ENCODE measurements at regions not wholly inside any gene's neighbourhood (a gene's known extent, or its start where the extent isn't known, plus 50 kb on each side); places are given as distances from the start of the nearest gene placed in this dataset.

- DNase-seq (no peak), ATAC-seq (ENCODE audit: low FRiP score in 2 of 2) (no peak)
- H3K4me1 ChIP-seq: no peaks in the 10 kb centered on the region
- H3K27me3 ChIP-seq: no peaks in the 10 kb centered on the region
- no peak overlapping the region for H3K4me3 ChIP-seq
- no peaks in the 10 kb centered on the region for H3K36me3 ChIP-seq
- H3K9me3 ChIP-seq: peaks cover 0 to 16% (median 4%) of the 10 kb centered on the region in 4 donors
- no peak overlapping the region for H3K27ac ChIP-seq
- TF ChIP-seq, protein P1, sequence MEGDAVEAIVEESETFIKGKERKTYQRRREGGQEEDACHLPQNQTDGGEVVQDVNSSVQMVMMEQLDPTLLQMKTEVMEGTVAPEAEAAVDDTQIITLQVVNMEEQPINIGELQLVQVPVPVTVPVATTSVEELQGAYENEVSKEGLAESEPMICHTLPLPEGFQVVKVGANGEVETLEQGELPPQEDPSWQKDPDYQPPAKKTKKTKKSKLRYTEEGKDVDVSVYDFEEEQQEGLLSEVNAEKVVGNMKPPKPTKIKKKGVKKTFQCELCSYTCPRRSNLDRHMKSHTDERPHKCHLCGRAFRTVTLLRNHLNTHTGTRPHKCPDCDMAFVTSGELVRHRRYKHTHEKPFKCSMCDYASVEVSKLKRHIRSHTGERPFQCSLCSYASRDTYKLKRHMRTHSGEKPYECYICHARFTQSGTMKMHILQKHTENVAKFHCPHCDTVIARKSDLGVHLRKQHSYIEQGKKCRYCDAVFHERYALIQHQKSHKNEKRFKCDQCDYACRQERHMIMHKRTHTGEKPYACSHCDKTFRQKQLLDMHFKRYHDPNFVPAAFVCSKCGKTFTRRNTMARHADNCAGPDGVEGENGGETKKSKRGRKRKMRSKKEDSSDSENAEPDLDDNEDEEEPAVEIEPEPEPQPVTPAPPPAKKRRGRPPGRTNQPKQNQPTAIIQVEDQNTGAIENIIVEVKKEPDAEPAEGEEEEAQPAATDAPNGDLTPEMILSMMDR (IDR thresholded peaks at IDR 0.05): no peak
- no peak for TF ChIP-seq POLR2AphosphoS5 (IDR thresholded peaks at IDR 0.05)
- TF ChIP-seq EP300 (IDR thresholded peaks at IDR 0.05): no peak
- TF ChIP-seq POLR2A (IDR thresholded peaks at IDR 0.05): no peak
Measured at GRCh38 chr9:118650417-118650816, 718.8 kb downstream of the BRINP1 start.

GRCh38 chr9:118651511-118651910 is 717.7 kb downstream of the BRINP1 start:
- Histone ChIP-seq H3K4me3 (no peak overlapping the region), H3K27me3 (no peaks in the 10 kb centered on the region), H3K4me1 (no peaks in the 10 kb centered on the region), H3K27ac (no peak overlapping the region), H3K36me3 (no peaks in the 10 kb centered on the region), H3K9me3 (peaks cover 0 to 6% (median 2%) of the 10 kb centered on the region in 4 donors)
- no peak for TF ChIP-seq POLR2A (IDR thresholded peaks at IDR 0.05)
- no peak for TF ChIP-seq POLR2AphosphoS5 (IDR thresholded peaks at IDR 0.05)
- TF ChIP-seq, protein P1 (IDR thresholded peaks at IDR 0.05): no peak
- TF ChIP-seq EP300 (IDR thresholded peaks at IDR 0.05): no peak
- ATAC-seq (ENCODE audit: low FRiP score in 2 of 2) (no peak), DNase-seq (no peak)
- 69 to 85% methylated on average over 2 of the region's 2 CpGs for WGBS, 2 donors

DNA sequence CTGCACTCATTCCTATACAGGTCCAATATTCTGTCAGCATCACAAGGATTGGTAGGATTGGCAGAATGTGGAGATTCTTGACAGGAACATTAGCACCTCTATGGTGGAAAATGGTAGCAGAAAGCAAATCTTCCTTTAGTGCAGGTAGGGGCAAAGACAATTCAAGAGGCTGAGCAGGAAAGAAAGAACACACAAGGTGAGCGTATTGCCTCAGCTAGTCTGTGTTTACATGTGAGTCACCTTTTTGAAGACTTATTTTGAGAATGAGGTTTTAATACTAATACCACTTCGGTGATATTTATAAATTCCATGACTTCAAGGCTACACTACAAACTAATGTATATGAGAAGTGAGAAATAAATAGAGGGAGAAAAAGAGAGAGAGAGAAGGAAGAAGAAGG is 717.0 kb downstream of the BRINP1 start:
- WGBS, 2 donors: 71 to 78% methylated on average over 2 of the region's 2 CpGs

GRCh38 chr9:118652912-118653311 is 716.3 kb downstream of the BRINP1 start:
- H3K36me3 ChIP-seq: no peaks in the 10 kb centered on the region
- H3K27ac ChIP-seq: no peak overlapping the region
- WGBS, 2 donors: 78 to 80% methylated on average over 2 of the region's 2 CpGs
- H3K27me3 ChIP-seq: no peaks in the 10 kb centered on the region
- no peak overlapping the region for H3K4me3 ChIP-seq
- H3K4me1 ChIP-seq: no peaks in the 10 kb centered on the region
- TF ChIP-seq, protein P1 (IDR thresholded peaks at IDR 0.05): no peak
- TF ChIP-seq EP300 (IDR thresholded peaks at IDR 0.05): no peak
- TF ChIP-seq POLR2AphosphoS5 (IDR thresholded peaks at IDR 0.05): no peak
- TF ChIP-seq POLR2A (IDR thresholded peaks at IDR 0.05): no peak
- DNase-seq (no peak), ATAC-seq (ENCODE audit: low FRiP score in 2 of 2) (no peak)
- no peaks in the 10 kb centered on the region for H3K9me3 ChIP-seq

More for the DNA sequence above, 717.0 kb downstream of the BRINP1 start:
- no peak for ATAC-seq (ENCODE audit: low FRiP score in 2 of 2)
- Histone ChIP-seq H3K27ac (no peak overlapping the region), H3K4me3 (no peak overlapping the region), H3K36me3 (no peaks in the 10 kb centered on the region), H3K27me3 (no peaks in the 10 kb centered on the region), H3K4me1 (no peaks in the 10 kb centered on the region), H3K9me3 (no peaks in the 10 kb centered on the region)
- TF ChIP-seq POLR2A (IDR thresholded peaks at IDR 0.05): no peak
- no peak for TF ChIP-seq EP300 (IDR thresholded peaks at IDR 0.05)
- TF ChIP-seq POLR2AphosphoS5 (IDR thresholded peaks at IDR 0.05): no peak
- TF ChIP-seq, protein P1 (IDR thresholded peaks at IDR 0.05): no peak
- no peak for DNase-seq

DNA sequence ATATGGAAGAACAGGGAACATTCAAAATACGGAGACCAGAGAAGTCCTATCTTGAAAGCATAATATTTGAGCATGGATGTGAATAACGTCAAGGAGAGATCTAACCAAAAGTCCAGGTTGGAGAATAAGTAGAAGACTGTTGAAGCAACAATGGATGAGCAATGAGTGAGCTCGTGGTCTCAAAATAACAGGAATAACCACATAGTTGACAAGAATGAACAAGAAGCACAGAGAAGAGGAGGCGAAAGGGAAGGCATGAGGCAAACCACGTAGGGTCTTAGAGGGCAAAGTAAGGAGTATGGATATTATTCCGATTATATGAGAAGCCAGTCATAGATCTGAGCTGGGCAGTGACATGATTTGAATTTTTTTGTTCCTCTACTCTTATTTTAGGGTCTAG is 710.2 kb downstream of the BRINP1 start:
- Histone ChIP-seq H3K27me3 (no peaks in the 10 kb centered on the region), H3K27ac (no peak overlapping the region), H3K4me1 (no peaks in the 10 kb centered on the region), H3K36me3 (no peaks in the 10 kb centered on the region), H3K9me3 (no peaks in the 10 kb centered on the region), H3K4me3 (no peak overlapping the region)
- WGBS, 2 donors: 67 to 75% methylated on average over 6 of the region's 6 CpGs
- ATAC-seq (ENCODE audit: low FRiP score in 2 of 2) (no peak), DNase-seq (no peak)
- TF ChIP-seq POLR2A (IDR thresholded peaks at IDR 0.05) (no peak), POLR2AphosphoS5 (IDR thresholded peaks at IDR 0.05) (no peak), EP300 (IDR thresholded peaks at IDR 0.05) (no peak)
- TF ChIP-seq, protein P1 (IDR thresholded peaks at IDR 0.05): no peak

All from upper lobe of left lung (tissue), 6 donors.